Testis (tissue), 2 donors: ENCODE measurements at regions not wholly inside any gene's neighbourhood (a gene's known extent, or its start where the extent isn't known, plus 50 kb on each side); places are given as distances from the start of the nearest gene placed in this dataset.

ENCODE experiments used
- DNase-seq: peaks from one replicate; pipeline ENCODE4 v3.0.0-alpha.2; 2019
- H3K27ac ChIP-seq, 2 donors: fragments of 200-600 bp; sonication (generic); one replicate each; pipeline ENCODE4 v1.5.1; 2019
- H3K27me3 ChIP-seq: fragments of 200-600 bp; sonication (generic); one replicate; pipeline ENCODE4 v1.5.1; 2019
- H3K36me3 ChIP-seq: fragments of 200-600 bp; sonication (generic); one replicate; pipeline ENCODE4 v1.5.1; 2017; ENCODE audit warnings: low read depth; ENCODE audit errors: missing control alignments
- H3K4me1 ChIP-seq: fragments of 200-600 bp; sonication (generic); one replicate; pipeline ENCODE4 v1.5.1; 2019
- H3K4me3 ChIP-seq, 2 donors: fragments of 200-600 bp; sonication (generic); one replicate each; pipeline ENCODE4 v1.5.1; 2017 to 2019
- H3K9me3 ChIP-seq: fragments of 200-600 bp; sonication (generic); one replicate; pipeline ENCODE4 v1.5.1; 2017
- POLR2A ChIP-seq: fragments of 450-650 bp; IDR thresholded peaks from one replicate; pipeline ENCODE4 v1.6.1; 2017; ENCODE audit warnings: antibody characterized with exemption, mild to moderate bottlenecking, moderate library complexity
- WGBS, 2 donors: methylation state at CpG; one replicate each; pipeline ENCODE4 v1.1.5; 2018; 5-methylcytosine and 5-hydroxymethylcytosine counted together
- intact Hi-C: fragments of 100-400 bp; cut with DNase I; formaldehyde crosslinking; loops from one replicate; pipeline ENCODE4 v1.15.1; 2023; ENCODE audit warnings: low total_unique reads
- TF ChIP-seq, protein P1 (sequence below), 3 experiments: fragments of 450-650 bp in 2 of 3; fragments of 200-600 bp in 1 of 3; sonication (generic) in 1 of 3; IDR thresholded peaks; one replicate each; pipeline ENCODE4 v1.5.1; 2016 to 2019; ENCODE audit warnings: antibody characterized with exemption in 3 of 3, mild to moderate bottlenecking in 2 of 3, moderate library complexity in 1 of 3

DNA sequence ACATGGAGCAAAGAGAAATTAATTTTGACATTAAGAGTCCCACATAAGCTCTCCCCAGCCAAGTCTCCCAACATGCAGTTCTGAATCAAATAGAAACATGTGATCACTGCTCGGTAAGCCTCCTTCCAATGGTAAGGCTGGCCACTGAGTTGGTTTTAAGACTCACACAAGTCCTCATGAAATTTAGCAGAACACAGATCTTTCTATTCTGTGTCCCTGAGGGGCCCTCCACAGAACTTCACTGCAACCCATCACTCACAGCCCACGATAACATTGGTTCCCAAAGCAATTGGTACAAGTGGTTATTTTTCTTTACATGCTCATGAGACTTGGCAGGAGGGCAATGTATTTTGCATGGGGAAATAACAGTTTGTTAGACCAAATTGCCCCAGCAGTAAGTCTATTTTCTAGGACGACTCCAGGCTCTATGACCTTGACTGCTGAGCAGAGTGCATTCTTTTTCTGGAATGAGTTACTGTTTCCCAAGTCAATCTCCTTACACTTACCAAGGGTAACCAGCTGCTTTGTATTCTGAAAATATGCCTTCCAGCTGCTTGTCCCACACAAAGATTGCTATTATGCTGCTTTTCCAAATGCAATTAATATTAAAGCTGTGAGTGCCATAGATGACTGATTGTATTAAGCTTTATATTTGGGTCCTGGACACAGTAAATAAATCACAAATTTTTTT lies 142.3 kb upstream of the TANK start:
- H3K27ac ChIP-seq = no peak overlapping the region
- peak; percentile 26 for DNase-seq

DNA sequence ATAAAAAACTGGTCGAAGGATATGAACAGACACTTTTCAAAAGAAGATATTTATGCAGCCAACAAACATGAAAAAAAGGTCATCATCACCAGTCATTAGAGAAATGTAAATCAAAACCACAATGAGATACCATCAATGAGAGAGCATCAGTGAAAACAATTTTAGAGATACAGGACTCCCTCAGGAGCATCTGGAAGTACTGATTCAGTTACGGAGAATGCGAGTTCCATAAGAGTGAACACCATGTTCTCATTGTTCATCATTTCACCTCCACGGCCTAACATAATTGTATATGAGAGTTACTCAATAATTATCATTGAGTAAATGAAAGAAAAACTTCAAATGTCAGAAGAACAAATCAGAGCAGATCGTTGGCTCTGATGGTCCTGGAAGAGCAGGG lies 140.9 kb upstream of the TANK start:
- Histone ChIP-seq H3K9me3 (no peaks in the 10 kb centered on the region), H3K4me1 (peaks cover 8% of the 10 kb centered on the region), H3K4me3 (no peak overlapping the region), H3K36me3 (no peaks in the 10 kb centered on the region), H3K27me3 (no peaks in the 10 kb centered on the region), H3K27ac (no peak overlapping the region)
- no peak for TF ChIP-seq POLR2A
- TF ChIP-seq, protein P1, sequence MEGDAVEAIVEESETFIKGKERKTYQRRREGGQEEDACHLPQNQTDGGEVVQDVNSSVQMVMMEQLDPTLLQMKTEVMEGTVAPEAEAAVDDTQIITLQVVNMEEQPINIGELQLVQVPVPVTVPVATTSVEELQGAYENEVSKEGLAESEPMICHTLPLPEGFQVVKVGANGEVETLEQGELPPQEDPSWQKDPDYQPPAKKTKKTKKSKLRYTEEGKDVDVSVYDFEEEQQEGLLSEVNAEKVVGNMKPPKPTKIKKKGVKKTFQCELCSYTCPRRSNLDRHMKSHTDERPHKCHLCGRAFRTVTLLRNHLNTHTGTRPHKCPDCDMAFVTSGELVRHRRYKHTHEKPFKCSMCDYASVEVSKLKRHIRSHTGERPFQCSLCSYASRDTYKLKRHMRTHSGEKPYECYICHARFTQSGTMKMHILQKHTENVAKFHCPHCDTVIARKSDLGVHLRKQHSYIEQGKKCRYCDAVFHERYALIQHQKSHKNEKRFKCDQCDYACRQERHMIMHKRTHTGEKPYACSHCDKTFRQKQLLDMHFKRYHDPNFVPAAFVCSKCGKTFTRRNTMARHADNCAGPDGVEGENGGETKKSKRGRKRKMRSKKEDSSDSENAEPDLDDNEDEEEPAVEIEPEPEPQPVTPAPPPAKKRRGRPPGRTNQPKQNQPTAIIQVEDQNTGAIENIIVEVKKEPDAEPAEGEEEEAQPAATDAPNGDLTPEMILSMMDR (IDR thresholded peaks at IDR 0.05) = no peak
- no peak for DNase-seq
- 72 to 80% methylated on average over 5 of the region's 5 CpGs for WGBS, 2 donors
- intact Hi-C loops = no loop called here

More for the DNA sequence above, 142.3 kb upstream of the TANK start:
- Histone ChIP-seq H3K4me3 (no peak overlapping the region), H3K9me3 (no peaks in the 10 kb centered on the region), H3K27me3 (no peaks in the 10 kb centered on the region), H3K4me1 (peaks cover 8% of the 10 kb centered on the region), H3K36me3 (no peaks in the 10 kb centered on the region)
- WGBS, 2 donors = 33 to 54% methylated on average over 3 of the region's 3 CpGs
- no peak for TF ChIP-seq POLR2A
- TF ChIP-seq, protein P1 (IDR thresholded peaks at IDR 0.05) = no peak
- intact Hi-C loops = no loop called here

DNA sequence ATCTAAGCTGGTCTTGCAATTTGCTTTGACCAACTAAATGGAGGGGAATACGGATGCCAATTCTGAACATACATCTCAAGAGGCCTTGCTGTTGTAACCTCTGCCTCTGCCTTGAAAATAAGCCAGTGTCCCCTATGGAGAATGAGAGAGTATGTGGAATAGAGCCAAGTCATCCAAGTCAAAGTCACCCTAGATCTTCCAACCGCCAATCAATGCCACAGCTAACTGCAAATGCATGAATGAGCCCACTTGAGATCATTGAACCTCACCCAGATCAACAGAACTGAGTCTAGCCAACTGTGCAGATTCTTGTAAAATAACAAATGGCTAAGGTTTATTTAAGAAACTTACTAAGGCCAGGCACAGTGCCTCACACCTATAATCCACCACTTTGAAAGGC lies 139.8 kb upstream of the TANK start:
- TF ChIP-seq, protein P1 (IDR thresholded peaks at IDR 0.05) = no peak
- TF ChIP-seq POLR2A = no peak
- intact Hi-C loops = no loop called here
- Histone ChIP-seq H3K4me1 (peaks cover 8% of the 10 kb centered on the region), H3K4me3 (no peak overlapping the region), H3K36me3 (no peaks in the 10 kb centered on the region), H3K9me3 (no peaks in the 10 kb centered on the region), H3K27me3 (no peaks in the 10 kb centered on the region), H3K27ac (no peak overlapping the region)
- DNase-seq = no peak
- WGBS, 2 donors = 91 to 98% methylated on average over 2 of the region's 2 CpGs

DNA sequence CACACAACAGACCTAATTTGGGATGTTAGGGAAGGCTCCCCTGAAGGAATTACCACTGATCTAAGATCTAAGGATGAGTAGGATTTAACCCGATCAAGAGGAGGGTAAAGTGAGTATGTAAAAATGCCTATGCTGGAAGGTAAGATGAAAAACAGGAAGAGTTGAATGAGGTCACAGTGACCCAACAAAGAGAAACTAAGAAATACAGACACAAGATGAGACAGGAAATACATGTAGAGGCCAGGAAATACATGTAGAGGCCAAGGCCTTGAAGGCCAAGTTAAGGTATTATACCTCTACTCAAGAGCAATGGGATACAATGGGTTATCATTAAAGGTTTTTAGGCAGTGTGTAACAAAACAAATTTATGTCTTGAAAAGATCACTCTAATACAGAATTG lies 131.6 kb upstream of the TANK start:
- 93 to 100% methylated on average over 1 of the region's 1 CpG for WGBS, 2 donors
- H3K9me3 ChIP-seq = no peaks in the 10 kb centered on the region
- no peaks in the 10 kb centered on the region for H3K27me3 ChIP-seq
- H3K27ac ChIP-seq = no peak overlapping the region
- H3K36me3 ChIP-seq = no peaks in the 10 kb centered on the region
- no peak for DNase-seq
- intact Hi-C loops = no loop called here
- no peaks in the 10 kb centered on the region for H3K4me1 ChIP-seq
- TF ChIP-seq, protein P1 (IDR thresholded peaks at IDR 0.05) = no peak
- TF ChIP-seq POLR2A = no peak
- H3K4me3 ChIP-seq = no peak overlapping the region

DNA sequence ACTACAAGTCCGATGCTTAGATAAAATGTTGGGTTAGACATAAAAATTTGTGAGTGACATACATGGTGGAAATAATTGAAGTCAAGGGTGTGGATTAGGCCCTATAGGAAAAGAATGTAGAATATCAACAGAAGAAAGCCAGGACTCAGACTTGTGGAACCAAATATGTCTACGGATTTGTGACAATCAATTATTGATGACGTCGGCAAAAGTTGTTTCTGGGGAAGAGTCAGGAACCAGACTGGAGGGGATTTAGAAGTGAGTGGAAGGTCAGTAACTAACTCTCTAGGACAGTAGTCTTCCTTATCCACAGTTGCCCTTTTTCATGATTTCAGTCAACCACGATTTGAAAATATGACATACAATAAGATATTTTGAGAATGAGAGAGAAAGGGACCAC lies 130.9 kb upstream of the TANK start:
- WGBS, 2 donors = 95 to 97% methylated on average over 5 of the region's 5 CpGs
- no peak for DNase-seq
- no peaks in the 10 kb centered on the region for H3K27me3 ChIP-seq
- intact Hi-C loops = no loop called here
- TF ChIP-seq POLR2A = no peak
- TF ChIP-seq, protein P1 (IDR thresholded peaks at IDR 0.05) = no peak
- no peak overlapping the region for H3K4me3 ChIP-seq
- H3K36me3 ChIP-seq = no peaks in the 10 kb centered on the region
- no peaks in the 10 kb centered on the region for H3K4me1 ChIP-seq
- no peak overlapping the region for H3K27ac ChIP-seq
- no peaks in the 10 kb centered on the region for H3K9me3 ChIP-seq
